ENCODE measurements at regions not wholly inside any gene's neighbourhood (a gene's known extent, or its start where the extent isn't known, plus 50 kb on each side); places are given as distances from the start of the nearest gene placed in this dataset.

DNA sequence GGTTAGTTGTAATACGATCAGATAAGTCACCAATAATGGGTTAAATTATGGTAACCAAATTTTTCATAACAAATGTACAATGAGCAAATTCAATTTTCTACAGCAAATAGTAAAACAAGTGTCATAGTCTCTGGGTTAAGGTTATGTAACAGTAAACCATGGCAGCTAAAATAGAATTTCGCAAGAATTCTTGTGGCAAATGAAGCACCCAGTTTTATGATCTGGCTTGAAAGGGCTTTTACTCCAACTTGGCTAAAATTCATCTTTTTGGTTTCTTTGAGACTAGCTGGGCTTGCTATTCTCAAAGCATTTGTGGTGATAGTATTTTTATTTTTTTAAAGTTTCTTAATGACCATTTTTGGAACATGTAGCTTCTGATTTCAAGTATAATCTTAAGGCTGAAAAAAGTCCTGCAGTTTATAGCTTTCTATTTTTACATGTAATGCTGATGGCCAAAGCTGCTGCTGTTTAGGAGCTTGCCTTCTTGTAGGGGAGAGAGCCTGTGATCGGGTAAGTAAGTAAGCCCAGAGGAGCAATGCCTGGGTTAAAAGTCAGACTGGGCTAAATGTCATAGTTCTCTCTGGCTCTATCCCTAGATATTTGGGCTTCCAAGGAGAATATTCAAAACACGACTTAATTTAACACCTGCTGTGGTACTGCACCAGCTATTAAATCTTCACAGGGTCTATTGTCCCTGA, 55.5 kb upstream of the SYPL1 start:
- TF ChIP-seq CTCF (IDR thresholded peaks at IDR 0.05; ENCODE audit: low read depth, low read length) (no peak), MYC (IDR thresholded peaks at IDR 0.05; ENCODE audit: low read depth, low read length) (no peak), MAX (IDR thresholded peaks at IDR 0.05; ENCODE audit: low read depth, low read length) (no peak), POLR2A (IDR thresholded peaks at IDR 0.05; ENCODE audit: extremely low read depth, insufficient read length) (no peak)
